H9 (cell line): ENCODE measurements at regions not wholly inside any gene's neighbourhood (a gene's known extent, or its start where the extent isn't known, plus 50 kb on each side); places are given as distances from the start of the nearest gene placed in this dataset.
A peak's percentile ranks its signal among the peaks of the same experiment; 100 is the strongest.

Source experiments
- DNase-seq: peaks from one replicate; pipeline ENCODE4 v3.0.0-alpha.2; 2017
- H2AFZ ChIP-seq: one replicate; pipeline ENCODE4 v1.6.1; 2013; ENCODE audit warnings: mild to moderate bottlenecking, low read length, control low read depth, moderate library complexity
- H2AK5ac ChIP-seq: 2 replicates; pipeline ENCODE4 v1.6.1; 2013; ENCODE audit warnings: low read length, control low read depth, mixed read lengths; ENCODE audit not compliant: insufficient read length
- H2BK120ac ChIP-seq: one replicate; pipeline ENCODE4 v1.6.1; 2013; ENCODE audit warnings: low read depth, mild to moderate bottlenecking, low read length, control low read depth, inconsistent platforms; ENCODE audit not compliant: poor library complexity, severe bottlenecking
- H2BK12ac ChIP-seq: 2 replicates; pipeline ENCODE4 v1.6.1; 2013; ENCODE audit warnings: low read length, control low read depth, mixed read lengths, low read depth; ENCODE audit not compliant: insufficient read length
- H2BK15ac ChIP-seq: 2 replicates; pipeline ENCODE4 v1.6.1; 2013; ENCODE audit warnings: low read depth, low read length, control low read depth
- H2BK20ac ChIP-seq: one replicate; pipeline ENCODE4 v1.6.1; 2013; ENCODE audit warnings: low read depth, mild to moderate bottlenecking, low read length, control low read depth, inconsistent platforms; ENCODE audit not compliant: poor library complexity, severe bottlenecking
- H2BK5ac ChIP-seq: 2 replicates; pipeline ENCODE4 v1.6.1; 2013; ENCODE audit warnings: low read length, control low read depth, mixed read lengths; ENCODE audit not compliant: insufficient read length
- H3K14ac ChIP-seq: 2 replicates; pipeline ENCODE4 v1.6.1; 2013; ENCODE audit warnings: low read length, control low read depth; ENCODE audit not compliant: insufficient read depth
- H3K18ac ChIP-seq: 2 replicates; pipeline ENCODE4 v1.6.1; 2013; ENCODE audit warnings: low read depth, mild to moderate bottlenecking, mixed read lengths, low read length, control low read depth; ENCODE audit not compliant: insufficient read length
- H3K23ac ChIP-seq: 2 replicates; pipeline ENCODE4 v1.6.1; 2013; ENCODE audit warnings: low read length, control low read depth, mixed read lengths, low read depth; ENCODE audit not compliant: insufficient read length
- H3K23me2 ChIP-seq: 2 replicates; pipeline ENCODE4 v1.6.1; 2013; ENCODE audit warnings: low read depth, mild to moderate bottlenecking, mixed read lengths, low read length, control low read depth; ENCODE audit not compliant: insufficient read length, poor library complexity, severe bottlenecking
- H3K27ac ChIP-seq: 2 replicates; pipeline ENCODE4 v1.5.1; 2013; ENCODE audit warnings: low read length, control low read depth, mixed read lengths, low read depth; ENCODE audit not compliant: insufficient read length
- H3K27me3 ChIP-seq: 2 replicates; pipeline ENCODE4 v1.6.1; 2013; ENCODE audit warnings: low read length, control low read depth, inconsistent platforms; ENCODE audit not compliant: insufficient read depth
- H3K4ac ChIP-seq: 2 replicates; pipeline ENCODE4 v1.6.1; 2013; ENCODE audit warnings: low read depth, mild to moderate bottlenecking, control low read depth, inconsistent platforms, low read length, moderate library complexity
- H3K4me1 ChIP-seq: 2 replicates; pipeline ENCODE4 v1.6.1; 2013; ENCODE audit warnings: low read length, control low read depth, inconsistent platforms; ENCODE audit not compliant: insufficient read depth
- H3K4me2 ChIP-seq: 2 replicates; pipeline ENCODE4 v1.6.1; 2013; ENCODE audit warnings: low read length, control low read depth, mixed read lengths; ENCODE audit not compliant: insufficient read length, insufficient read depth
- H3K56ac ChIP-seq: 2 replicates; pipeline ENCODE4 v1.6.1; 2013; ENCODE audit warnings: low read depth, mild to moderate bottlenecking, mixed read lengths, low read length, control low read depth; ENCODE audit not compliant: insufficient read length
- H3K79me1 ChIP-seq: 2 replicates; pipeline ENCODE4 v1.6.1; 2013; ENCODE audit warnings: low read depth, mild to moderate bottlenecking, moderate library complexity, low read length, control low read depth, inconsistent platforms; ENCODE audit not compliant: insufficient read depth, poor library complexity, severe bottlenecking
- H3K79me2 ChIP-seq: 2 replicates; pipeline ENCODE4 v1.6.1; 2013; ENCODE audit warnings: low read length, control low read depth, inconsistent platforms; ENCODE audit not compliant: insufficient read depth
- H3K9ac ChIP-seq: 2 replicates; pipeline ENCODE4 v1.6.1; 2013; ENCODE audit warnings: low read length, control low read depth, mixed read lengths; ENCODE audit not compliant: insufficient read length; ENCODE audit errors: extremely low read depth
- H3K9me3 ChIP-seq: one replicate; pipeline ENCODE4 v1.6.1; 2013; ENCODE audit warnings: low read depth, low read length, inconsistent platforms; ENCODE audit not compliant: control insufficient read depth
- H3T11ph ChIP-seq: one replicate; pipeline ENCODE4 v1.6.1; 2013; ENCODE audit warnings: mild to moderate bottlenecking, low read length, control low read depth, inconsistent platforms
- H4K20me1 ChIP-seq: one replicate; pipeline ENCODE4 v1.6.1; 2013; ENCODE audit not compliant: control insufficient read depth, insufficient read length, insufficient read depth
- H4K5ac ChIP-seq: 2 replicates; pipeline ENCODE4 v1.6.1; 2013; ENCODE audit warnings: low read depth, mild to moderate bottlenecking, mixed read lengths, low read length, control low read depth; ENCODE audit not compliant: insufficient read length
- H4K8ac ChIP-seq: replicated peaks from 2 replicates; pipeline ENCODE4 v1.6.1; 2013; ENCODE audit warnings: low read length, control low read depth, mixed read lengths, low read depth; ENCODE audit not compliant: insufficient read length
- H4K91ac ChIP-seq: 2 replicates; pipeline ENCODE4 v1.6.1; 2013; ENCODE audit warnings: low read depth, mild to moderate bottlenecking, moderate library complexity, mixed read lengths, low read length, control low read depth; ENCODE audit not compliant: insufficient read length
- H3K27ac Mint-ChIP-seq, 3 experiments: 2 replicates in 2 of 3; 3 replicates in 1 of 3; pipeline ENCODE4 v1.8.0; 2020 to 2021; ENCODE audit warnings: mixed read lengths in 3 of 3, mild to moderate bottlenecking in 1 of 3, moderate library complexity in 1 of 3
- H3K27me3 Mint-ChIP-seq: 2 replicates; pipeline ENCODE4 v1.8.0; 2021; ENCODE audit warnings: low read depth, mild to moderate bottlenecking, moderate library complexity, mixed read lengths
- H3K36me3 Mint-ChIP-seq, 3 experiments: 2 replicates in 2 of 3; 3 replicates in 1 of 3; pipeline ENCODE4 v1.8.0; 2020 to 2021; ENCODE audit warnings: low read depth in 3 of 3, mixed read lengths in 3 of 3; ENCODE audit not compliant: insufficient read depth in 1 of 3
- H3K4me1 Mint-ChIP-seq, 2 experiments: 2 replicates each; pipeline ENCODE4 v1.8.0; 2020; ENCODE audit warnings: mixed read lengths in 2 of 2
- H3K4me3 Mint-ChIP-seq, 2 experiments: 2 replicates in 1 of 2; 3 replicates in 1 of 2; pipeline ENCODE4 v1.8.0; 2020 to 2021; ENCODE audit warnings: mild to moderate bottlenecking in 2 of 2, mixed read lengths in 2 of 2, moderate library complexity in 1 of 2
- H3K9me3 Mint-ChIP-seq, 2 experiments: 2 replicates in 1 of 2; 3 replicates in 1 of 2; pipeline ENCODE4 v1.8.0; 2020; ENCODE audit warnings: mild to moderate bottlenecking in 2 of 2, mixed read lengths in 2 of 2, moderate library complexity in 1 of 2
- WGBS: extraction: QIAGEN DNeasy Blood & Tissue Kit; methylation state at CpG from one replicate; pipeline ENCODE4 v1.1.7; 2013; ENCODE audit warnings: missing lambda C conversion rate, low lambda C conversion rate, mixed read lengths; ENCODE audit not compliant: insufficient read length; ENCODE audit errors: extremely low coverage; 5-methylcytosine and 5-hydroxymethylcytosine counted together
- TF ChIP-seq, protein P1 (sequence below): fragments of 200-600 bp; sonication (generic); conservative IDR thresholded peaks from 3 replicates; pipeline ENCODE4 v1.8.0; 2021; ENCODE audit warnings: antibody characterized with exemption, mild to moderate bottlenecking

DNA sequence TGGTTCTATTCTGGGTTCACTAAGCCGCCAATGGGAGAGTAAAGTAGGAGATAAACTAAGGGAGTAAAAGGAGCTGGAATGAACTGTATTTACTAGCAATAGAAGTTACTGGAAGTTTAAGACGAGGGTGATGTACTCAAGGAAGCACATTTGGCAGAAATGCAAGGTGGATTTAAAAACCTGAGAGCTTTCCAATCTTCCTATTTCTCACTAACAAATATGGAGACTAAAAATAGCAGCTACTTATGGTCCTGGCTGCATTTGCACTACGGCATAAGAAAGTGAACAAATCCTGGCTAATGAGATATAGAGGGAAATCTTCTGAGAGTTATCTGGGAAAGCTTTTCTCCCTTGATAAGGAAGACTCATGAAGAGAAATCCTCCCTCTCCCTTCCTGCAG lies 153.4 kb downstream of the TMEM161B start:
- Histone ChIP-seq H3K4ac (no peak overlapping the region), H2AFZ (no peak overlapping the region), H3T11ph (no peak overlapping the region), H2BK120ac (no peak overlapping the region), H2BK20ac (no peak overlapping the region), H3K79me1 (no peaks in the 10 kb centered on the region), H2AK5ac (no peak overlapping the region), H3K18ac (no peak overlapping the region), H4K20me1 (no peaks in the 10 kb centered on the region), H3K27ac (no peak overlapping the region), H2BK5ac (no peak overlapping the region), H3K9ac (no peak overlapping the region), H4K5ac (no peak overlapping the region), H3K23me2 (no peaks in the 10 kb centered on the region), H3K56ac (no peak overlapping the region), H4K8ac (no peak overlapping the region), H3K23ac (no peak overlapping the region), H3K9me3 (no peaks in the 10 kb centered on the region), H2BK15ac (no peak overlapping the region), H3K4me2 (no peak overlapping the region), H3K4me1 (no peaks in the 10 kb centered on the region), H3K27me3 (no peaks in the 10 kb centered on the region), H3K79me2 (no peaks in the 10 kb centered on the region), H3K14ac (no peak overlapping the region), H4K91ac (no peak overlapping the region), H2BK12ac (peak overlapping the region; percentile 35)
- H3K4me1 Mint-ChIP-seq: 0 out of 4 replicates have a peak, but pooled peaks cover 0 to 2% of the 10 kb centered on the region in 2 experiments
- TF ChIP-seq, protein P1, sequence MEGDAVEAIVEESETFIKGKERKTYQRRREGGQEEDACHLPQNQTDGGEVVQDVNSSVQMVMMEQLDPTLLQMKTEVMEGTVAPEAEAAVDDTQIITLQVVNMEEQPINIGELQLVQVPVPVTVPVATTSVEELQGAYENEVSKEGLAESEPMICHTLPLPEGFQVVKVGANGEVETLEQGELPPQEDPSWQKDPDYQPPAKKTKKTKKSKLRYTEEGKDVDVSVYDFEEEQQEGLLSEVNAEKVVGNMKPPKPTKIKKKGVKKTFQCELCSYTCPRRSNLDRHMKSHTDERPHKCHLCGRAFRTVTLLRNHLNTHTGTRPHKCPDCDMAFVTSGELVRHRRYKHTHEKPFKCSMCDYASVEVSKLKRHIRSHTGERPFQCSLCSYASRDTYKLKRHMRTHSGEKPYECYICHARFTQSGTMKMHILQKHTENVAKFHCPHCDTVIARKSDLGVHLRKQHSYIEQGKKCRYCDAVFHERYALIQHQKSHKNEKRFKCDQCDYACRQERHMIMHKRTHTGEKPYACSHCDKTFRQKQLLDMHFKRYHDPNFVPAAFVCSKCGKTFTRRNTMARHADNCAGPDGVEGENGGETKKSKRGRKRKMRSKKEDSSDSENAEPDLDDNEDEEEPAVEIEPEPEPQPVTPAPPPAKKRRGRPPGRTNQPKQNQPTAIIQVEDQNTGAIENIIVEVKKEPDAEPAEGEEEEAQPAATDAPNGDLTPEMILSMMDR: no peak
- no peak for DNase-seq
- H3K36me3 Mint-ChIP-seq: no peaks in the 10 kb centered on the region
- H3K4me3 Mint-ChIP-seq: no peak overlapping the region
- H3K27me3 Mint-ChIP-seq: no peaks in the 10 kb centered on the region; the same call in 1 of the 2 replicates
- no peaks in the 10 kb centered on the region for H3K9me3 Mint-ChIP-seq
- WGBS: no CpG with 5 or more reads among the region's 3 CpGs
- H3K27ac Mint-ChIP-seq: no peak overlapping the region
